GM23338 (cell line): ENCODE measurements at regions not wholly inside any gene's neighbourhood (a gene's known extent, or its start where the extent isn't known, plus 50 kb on each side); places are given as distances from the start of the nearest gene placed in this dataset.

Experiments used
- CREB1 ChIP-seq: fragments of 250-450 bp; sonication (Bioruptor Pico); IDR thresholded peaks from 2 replicates; pipeline ENCODE4 v1.5.0; 2020; ENCODE audit warnings: low read depth, mild to moderate bottlenecking, moderate library complexity
- CTCF ChIP-seq, 2 experiments: fragments of 200-600 bp in 1 of 2; sonication (generic) in 1 of 2; conservative IDR thresholded peaks; 2 replicates each; pipeline versions ENCODE4 v1.5.1 to v1.6.1; 2016 to 2017; ENCODE audit warnings: antibody characterized with exemption in 2 of 2, low read depth in 2 of 2, mild to moderate bottlenecking in 2 of 2, moderate library complexity in 1 of 2
- JUNB ChIP-seq: IDR thresholded peaks from one replicate; pipeline ENCODE4 v1.6.1; 2016; ENCODE audit warnings: antibody characterized with exemption; ENCODE audit not compliant: unreplicated experiment

GRCh38 chr20:22371843-22372242, 212.5 kb downstream of the FOXA2 start:
- TF ChIP-seq CTCF (conservative IDR thresholded peaks at IDR 0.05; ENCODE audit: low read depth in 2 of 2) (no peak), CREB1 (no peak), JUNB (no peak)
